Prostate gland (tissue), 2 donors: ENCODE measurements at regions not wholly inside any gene's neighbourhood (a gene's known extent, or its start where the extent isn't known, plus 50 kb on each side); places are given as distances from the start of the nearest gene placed in this dataset.

ENCODE experiments used
- CTCF ChIP-seq, 4 experiments: fragments of 200-600 bp in 2 of 4; fragments of 450-650 bp in 2 of 4; sonication (generic) in 2 of 4; IDR thresholded peaks; 1 replicate in 3 of 4; 2 replicates in 1 of 4; pipeline ENCODE4 v1.5.1; 2016 to 2019; ENCODE audit warnings: antibody characterized with exemption in 4 of 4, mild to moderate bottlenecking in 2 of 4, moderate library complexity in 2 of 4
- POLR2A ChIP-seq: fragments of 450-650 bp; IDR thresholded peaks from one replicate; pipeline ENCODE4 v1.6.1; 2016; ENCODE audit warnings: antibody characterized with exemption, mild to moderate bottlenecking
- POLR2AphosphoS5 ChIP-seq: sonication (generic); formaldehyde crosslinking; IDR thresholded peaks from one replicate; pipeline ENCODE4 v1.6.1; 2017; ENCODE audit warnings: antibody characterized with exemption

GRCh38 chr12:111057701-111058425 is 137.5 kb upstream of the MYL2 start:
- no peak for TF ChIP-seq POLR2AphosphoS5
- TF ChIP-seq CTCF (IDR thresholded peaks at IDR 0.05) = no peak
- no peak for TF ChIP-seq POLR2A
